ENCODE measurements at regions not wholly inside any gene's neighbourhood (a gene's known extent, or its start where the extent isn't known, plus 50 kb on each side); places are given as distances from the start of the nearest gene placed in this dataset.

GRCh38 chr13:90532861-90533492, 814.5 kb upstream of the MIR17HG start:
- TF ChIP-seq CTCF (IDR thresholded peaks at IDR 0.05), result no peak
- no peak for TF ChIP-seq POLR2A (IDR thresholded peaks at IDR 0.05)
- WGBS, 2 donors, result 84 to 86% methylated on average over 2 of the region's 2 CpGs
- Histone ChIP-seq H3K4me1 (no peaks in the 10 kb centered on the region), H3K27me3 (no peaks in the 10 kb centered on the region), H3K4me3 (replicated peaks in 1 of 3) (no peak overlapping the region), H3K9me3 (no peaks in the 10 kb centered on the region), H3K27ac (no peak overlapping the region), H3K36me3 (no peaks in the 10 kb centered on the region)
- DNase-seq, result no peak
- intact Hi-C loops (cut with DNase I), result no loop called here

GRCh38 chr13:90533866-90534265, 813.6 kb upstream of the MIR17HG start:
- H3K4me3 ChIP-seq (replicated peaks in 1 of 3), result no peak overlapping the region
- no peaks in the 10 kb centered on the region for H3K4me1 ChIP-seq
- H3K27me3 ChIP-seq, result no peaks in the 10 kb centered on the region
- H3K36me3 ChIP-seq, result no peaks in the 10 kb centered on the region
- DNase-seq, result no peak
- WGBS, 2 donors, result 81 to 86% methylated on average over 2 of the region's 2 CpGs
- intact Hi-C loops (cut with DNase I), result no loop called here
- TF ChIP-seq POLR2A (IDR thresholded peaks at IDR 0.05) (no peak), CTCF (IDR thresholded peaks at IDR 0.05) (no peak)
- no peak overlapping the region for H3K27ac ChIP-seq
- no peaks in the 10 kb centered on the region for H3K9me3 ChIP-seq

GRCh38 chr13:90534617-90535370, 812.7 kb upstream of the MIR17HG start:
- Histone ChIP-seq H3K36me3 (no peaks in the 10 kb centered on the region), H3K4me1 (no peaks in the 10 kb centered on the region), H3K4me3 (replicated peaks in 1 of 3) (no peak overlapping the region), H3K27me3 (no peaks in the 10 kb centered on the region), H3K27ac (no peak overlapping the region), H3K9me3 (no peaks in the 10 kb centered on the region)
- intact Hi-C loops (cut with DNase I), result no loop called here
- no peak for DNase-seq
- TF ChIP-seq POLR2A (IDR thresholded peaks at IDR 0.05), result no peak
- no peak for TF ChIP-seq CTCF (IDR thresholded peaks at IDR 0.05)
- WGBS, 2 donors, result 78 to 84% methylated on average over 7 of the region's 7 CpGs

GRCh38 chr13:90535421-90535820, 812.1 kb upstream of the MIR17HG start:
- Histone ChIP-seq H3K27me3 (no peaks in the 10 kb centered on the region), H3K9me3 (no peaks in the 10 kb centered on the region), H3K27ac (no peak overlapping the region), H3K36me3 (no peaks in the 10 kb centered on the region), H3K4me1 (no peaks in the 10 kb centered on the region), H3K4me3 (replicated peaks in 1 of 3) (no peak overlapping the region)
- intact Hi-C loops (cut with DNase I), result no loop called here
- no peak for TF ChIP-seq POLR2A (IDR thresholded peaks at IDR 0.05)
- TF ChIP-seq CTCF (IDR thresholded peaks at IDR 0.05), result no peak
- no peak for DNase-seq
- WGBS, 2 donors, result 71 to 72% methylated on average over 2 of the region's 2 CpGs

GRCh38 chr13:90538063-90538462, 809.4 kb upstream of the MIR17HG start:
- WGBS, 2 donors, result 89 to 90% methylated on average over 2 of the region's 2 CpGs
- H3K4me1 ChIP-seq, result no peaks in the 10 kb centered on the region
- intact Hi-C loops (cut with DNase I), result no loop called here
- TF ChIP-seq POLR2A (IDR thresholded peaks at IDR 0.05), result no peak
- no peak for TF ChIP-seq CTCF (IDR thresholded peaks at IDR 0.05)
- H3K9me3 ChIP-seq, result no peaks in the 10 kb centered on the region
- H3K4me3 ChIP-seq (replicated peaks in 1 of 3), result no peak overlapping the region
- no peak for DNase-seq
- no peak overlapping the region for H3K27ac ChIP-seq
- no peaks in the 10 kb centered on the region for H3K27me3 ChIP-seq
- H3K36me3 ChIP-seq, result no peaks in the 10 kb centered on the region

Measured in thyroid gland (tissue), 4 donors.